ENCODE measurements at regions not wholly inside any gene's neighbourhood (a gene's known extent, or its start where the extent isn't known, plus 50 kb on each side); places are given as distances from the start of the nearest gene placed in this dataset.

DNA sequence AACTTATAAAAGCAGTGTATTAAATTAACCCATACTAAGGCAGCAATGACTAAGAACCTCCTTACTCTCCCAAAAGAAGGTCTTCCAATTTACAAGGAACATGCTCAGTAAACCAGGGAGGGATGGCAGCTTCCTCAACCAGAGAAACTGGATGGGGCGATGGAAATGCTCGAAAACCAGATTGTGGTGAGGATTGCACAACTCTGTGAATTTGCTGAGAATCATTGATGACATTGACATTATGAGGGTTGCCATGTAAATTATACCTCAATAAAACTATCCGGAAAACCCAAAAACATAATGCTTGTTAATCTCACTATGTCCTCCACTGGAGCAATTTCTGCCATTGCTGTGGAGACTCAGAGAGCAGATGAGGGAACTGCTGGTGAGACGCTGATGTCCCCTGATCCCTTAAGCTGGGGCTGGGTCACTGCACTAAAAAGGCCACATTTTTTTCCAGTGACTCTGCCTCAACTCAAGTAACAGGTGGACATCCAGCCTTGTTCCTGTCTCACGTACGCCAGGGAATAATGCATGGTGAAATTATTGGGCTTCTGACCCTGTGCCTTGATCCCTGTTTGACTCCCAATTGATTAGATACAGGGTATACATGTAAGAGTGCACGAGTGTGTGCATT, 288.3 kb downstream of the CYP26B1 start:
- WGBS, 2 donors = 91 to 93% methylated on average over 7 of the region's 7 CpGs
- DNase-seq (ENCODE audit: low spot score in 2 of 2) = no peak
- intact Hi-C loops (cut with DNase I; ENCODE audit: low total_unique reads) = no loop called here
- no peak overlapping the region for H3K4me3 ChIP-seq (ENCODE audit: low read depth, poor library complexity, severe bottlenecking)
- TF ChIP-seq POLR2A (IDR thresholded peaks at IDR 0.05) = no peak
- TF ChIP-seq, protein P1, sequence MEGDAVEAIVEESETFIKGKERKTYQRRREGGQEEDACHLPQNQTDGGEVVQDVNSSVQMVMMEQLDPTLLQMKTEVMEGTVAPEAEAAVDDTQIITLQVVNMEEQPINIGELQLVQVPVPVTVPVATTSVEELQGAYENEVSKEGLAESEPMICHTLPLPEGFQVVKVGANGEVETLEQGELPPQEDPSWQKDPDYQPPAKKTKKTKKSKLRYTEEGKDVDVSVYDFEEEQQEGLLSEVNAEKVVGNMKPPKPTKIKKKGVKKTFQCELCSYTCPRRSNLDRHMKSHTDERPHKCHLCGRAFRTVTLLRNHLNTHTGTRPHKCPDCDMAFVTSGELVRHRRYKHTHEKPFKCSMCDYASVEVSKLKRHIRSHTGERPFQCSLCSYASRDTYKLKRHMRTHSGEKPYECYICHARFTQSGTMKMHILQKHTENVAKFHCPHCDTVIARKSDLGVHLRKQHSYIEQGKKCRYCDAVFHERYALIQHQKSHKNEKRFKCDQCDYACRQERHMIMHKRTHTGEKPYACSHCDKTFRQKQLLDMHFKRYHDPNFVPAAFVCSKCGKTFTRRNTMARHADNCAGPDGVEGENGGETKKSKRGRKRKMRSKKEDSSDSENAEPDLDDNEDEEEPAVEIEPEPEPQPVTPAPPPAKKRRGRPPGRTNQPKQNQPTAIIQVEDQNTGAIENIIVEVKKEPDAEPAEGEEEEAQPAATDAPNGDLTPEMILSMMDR (IDR thresholded peaks at IDR 0.05) = no peak

DNA sequence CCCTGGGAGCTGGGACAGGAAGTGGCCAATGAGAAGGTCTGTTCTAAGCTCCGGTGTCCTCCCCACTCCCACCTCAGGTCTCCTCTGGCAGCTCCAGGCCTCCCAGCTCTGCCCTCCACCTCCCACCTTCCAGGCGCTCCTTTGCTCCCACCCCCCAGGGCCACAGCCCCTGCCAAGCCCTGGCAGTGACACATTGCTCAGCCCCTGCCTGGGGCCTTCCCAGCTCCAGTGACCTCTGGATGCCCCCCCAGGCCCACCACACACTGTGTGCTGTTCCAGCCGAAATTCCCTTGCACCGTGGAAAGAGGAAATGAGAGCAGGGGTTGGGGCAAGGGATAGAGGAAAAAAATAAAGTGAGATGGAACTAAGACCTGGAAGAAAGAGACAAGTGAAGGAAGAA, 289.6 kb downstream of the CYP26B1 start:
- intact Hi-C loops (cut with DNase I; ENCODE audit: low total_unique reads) = no loop called here
- 56 to 74% methylated on average over 4 of the region's 4 CpGs for WGBS, 2 donors
- H3K4me3 ChIP-seq (ENCODE audit: low read depth, poor library complexity, severe bottlenecking) = no peak overlapping the region
- peak in 1 of 2 donors; percentile 53 for DNase-seq (ENCODE audit: low spot score in 2 of 2)
- TF ChIP-seq POLR2A (IDR thresholded peaks at IDR 0.05) = no peak
- TF ChIP-seq, protein P1 (IDR thresholded peaks at IDR 0.05) = no peak

DNA sequence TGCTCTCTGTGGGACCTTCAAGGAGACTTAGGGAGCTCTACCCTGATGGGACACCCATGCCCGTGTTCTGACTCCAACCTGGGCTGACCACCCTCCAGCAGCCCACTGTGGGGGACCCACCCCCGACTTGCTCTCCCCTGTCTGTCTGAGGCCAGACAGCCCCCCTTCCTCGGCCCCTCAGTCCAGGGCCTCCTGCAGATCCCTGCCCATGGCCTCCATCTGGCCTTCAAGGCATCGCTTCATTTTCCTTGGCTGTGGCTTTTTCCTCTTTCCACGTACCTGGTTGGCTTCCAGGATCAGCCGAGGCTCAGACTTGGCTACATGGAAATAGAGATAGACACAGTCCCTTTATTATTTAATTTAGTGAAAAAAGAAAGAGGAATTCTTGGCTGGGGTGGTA, 290.0 kb downstream of the CYP26B1 start:
- intact Hi-C loops (cut with DNase I; ENCODE audit: low total_unique reads) = no loop called here
- WGBS, 2 donors = 76 to 82% methylated on average over 6 of the region's 6 CpGs

DNA sequence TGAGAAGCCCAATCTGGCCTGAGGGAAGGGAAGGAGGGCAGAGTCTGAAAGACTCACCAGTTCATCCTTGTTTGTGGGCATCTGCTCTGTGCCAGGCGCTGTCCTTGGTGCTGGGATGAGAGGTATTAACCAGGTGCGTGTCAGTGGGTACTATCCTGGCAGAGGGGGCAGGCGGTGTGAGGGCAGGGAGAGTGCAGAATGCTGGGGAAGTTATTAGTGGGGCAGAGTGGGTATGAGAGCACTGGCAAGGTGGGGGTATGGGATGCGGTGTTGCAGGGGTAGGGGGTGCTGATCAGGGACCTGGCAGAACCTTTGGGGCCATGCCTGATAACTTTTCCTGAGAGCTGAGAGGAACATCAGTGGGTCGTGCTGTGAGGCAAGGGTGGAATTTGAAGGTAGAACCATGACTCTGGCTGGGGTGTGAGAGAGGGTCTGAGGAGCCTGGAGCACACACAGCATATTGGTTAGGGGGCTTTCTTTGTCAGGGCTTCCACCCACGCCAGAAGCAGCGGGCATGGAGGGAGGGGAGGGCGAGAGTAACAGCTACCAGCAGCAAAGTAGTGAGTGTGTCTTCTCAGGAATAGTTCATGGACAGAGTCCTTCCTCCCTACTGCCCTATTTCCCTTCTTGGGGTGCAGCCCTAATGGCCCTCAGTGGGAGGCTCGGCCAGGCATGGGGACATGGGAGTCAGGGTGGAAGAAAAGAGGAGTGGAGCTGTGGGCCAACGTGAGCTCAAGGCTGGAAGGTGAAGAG, 290.7 kb downstream of the CYP26B1 start:
- peak in 1 of 2 donors; percentile 70 for DNase-seq (ENCODE audit: low spot score in 2 of 2)
- 81 to 84% methylated on average over 10 of the region's 10 CpGs for WGBS, 2 donors
- intact Hi-C loops (cut with DNase I; ENCODE audit: low total_unique reads) = no loop called here
- TF ChIP-seq, protein P1 (IDR thresholded peaks at IDR 0.05) = no peak
- TF ChIP-seq POLR2A (IDR thresholded peaks at IDR 0.05) = no peak
- no peak overlapping the region for H3K4me3 ChIP-seq (ENCODE audit: low read depth, poor library complexity, severe bottlenecking)

More for the DNA sequence above, 290.0 kb downstream of the CYP26B1 start:
- no peak overlapping the region for H3K4me3 ChIP-seq (ENCODE audit: low read depth, poor library complexity, severe bottlenecking)
- peak in 1 of 2 donors; percentile 58 for DNase-seq (ENCODE audit: low spot score in 2 of 2)
- no peak for TF ChIP-seq POLR2A (IDR thresholded peaks at IDR 0.05)
- TF ChIP-seq, protein P1 (IDR thresholded peaks at IDR 0.05) = no peak

DNA sequence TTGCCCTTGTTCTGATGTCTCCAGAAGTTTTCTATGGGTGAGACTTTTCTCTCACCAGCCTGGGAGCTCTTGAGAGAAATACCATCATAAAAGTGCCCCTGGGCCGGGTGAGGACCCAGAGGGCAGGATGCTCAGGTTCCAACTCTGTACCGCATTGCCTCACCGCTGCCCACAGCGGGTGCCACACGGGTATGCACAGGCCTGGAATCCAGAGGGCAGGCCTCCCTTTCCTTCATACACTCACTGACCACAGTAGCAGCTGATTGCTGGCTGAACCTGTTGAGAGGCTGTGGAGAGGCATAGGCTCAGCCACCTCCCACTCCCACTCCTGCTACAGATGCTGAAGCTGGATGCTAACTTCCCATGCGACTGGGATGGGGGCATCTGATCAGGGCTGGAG, 293.8 kb downstream of the CYP26B1 start:
- intact Hi-C loops (cut with DNase I; ENCODE audit: low total_unique reads) = no loop called here
- peak in 1 of 2 donors; percentile 67 for DNase-seq (ENCODE audit: low spot score in 2 of 2)
- TF ChIP-seq, protein P1 (IDR thresholded peaks at IDR 0.05) = no peak
- no peak for TF ChIP-seq POLR2A (IDR thresholded peaks at IDR 0.05)
- H3K4me3 ChIP-seq (ENCODE audit: low read depth, poor library complexity, severe bottlenecking) = no peak overlapping the region
- WGBS, 2 donors = 90 to 93% methylated on average over 6 of the region's 6 CpGs
